Panc1 (cell line): ENCODE measurements at regions not wholly inside any gene's neighbourhood (a gene's known extent, or its start where the extent isn't known, plus 50 kb on each side); places are given as distances from the start of the nearest gene placed in this dataset.
"Not testable (repeated sequence)": the region's sequence is repeated elsewhere in the genome, so short reads cannot be mapped to it uniquely, and the experiment has no call there.

Experiments used
- ATAC-seq: fragments of 200-7000 bp; cut with Tn5 transposase; 2 replicates; pipeline ENCODE4 v1.9.1; 2020; ENCODE audit warnings: mild to moderate bottlenecking, moderate library complexity
- BruUV-seq: library from RNA; stranded (reverse); fragments of 400-500 nt; replicated peaks from 2 replicates; lab custom pipeline; 2021; lab: Mats Ljungman, UMichigan
- CTCF ChIA-PET: fragments of 300-600 bp; sonication (Branson Sonifier 250); formaldehyde crosslinking; loops from one replicate; lab custom pipeline; 2022; ENCODE audit warnings: antibody characterized with exemption; lab: Charles Lee
- POLR2A ChIA-PET: fragments of 300-600 bp; sonication (Branson Sonifier 250); formaldehyde crosslinking; loops from one replicate; lab custom pipeline; 2022; ENCODE audit warnings: antibody characterized with exemption; lab: Charles Lee
- DNase-seq: peaks from one replicate; pipeline ENCODE4 v3.0.0-alpha.2; 2010; ENCODE audit warnings: low read depth, low spot score
- H3K27ac ChIP-seq: 2 replicates; pipeline ENCODE4 v1.5.1; 2011; ENCODE audit warnings: mild to moderate bottlenecking, low read length, inconsistent platforms
- H3K27me3 ChIP-seq: fragments of 200-500 bp; sonication (Bioruptor generic); 2 replicates; pipeline ENCODE4 v1.6.0; 2014; ENCODE audit warnings: low read length, inconsistent platforms; ENCODE audit not compliant: control insufficient read depth, insufficient read depth
- H3K36me3 ChIP-seq: fragments of 200-500 bp; sonication (Bioruptor generic); 2 replicates; pipeline ENCODE4 v1.5.1; 2014; ENCODE audit warnings: inconsistent platforms, mild to moderate bottlenecking, low read length, moderate library complexity; ENCODE audit not compliant: control insufficient read depth, insufficient read depth
- H3K4me1 ChIP-seq: 2 replicates; pipeline ENCODE4 v1.5.1; 2011; ENCODE audit warnings: inconsistent platforms, mild to moderate bottlenecking, low read length, moderate library complexity; ENCODE audit not compliant: control insufficient read depth, insufficient read depth
- H3K4me3 ChIP-seq, 2 experiments: 2 replicates each; pipeline ENCODE4 v1.5.1; 2011 to 2012; ENCODE audit warnings: low read depth in 2 of 2, low read length in 2 of 2, mild to moderate bottlenecking in 2 of 2, inconsistent platforms in 1 of 2, moderate library complexity in 1 of 2
- H3K9me3 ChIP-seq: fragments of 200-500 bp; sonication (Bioruptor generic); 2 replicates; pipeline ENCODE4 v1.5.1; 2014; ENCODE audit warnings: low read depth, mild to moderate bottlenecking, inconsistent platforms, low read length, moderate library complexity; ENCODE audit not compliant: control insufficient read depth, insufficient read depth
- POLR2AphosphoS5 ChIP-seq: IDR thresholded peaks from 2 replicates; pipeline ENCODE4 v1.6.1; 2012; ENCODE audit warnings: mild to moderate bottlenecking, low read depth, low read length, moderate library complexity
- SIN3A ChIP-seq: IDR thresholded peaks from 2 replicates; pipeline ENCODE4 v1.6.1; 2012; ENCODE audit warnings: low read depth, mild to moderate bottlenecking, low read length, moderate library complexity, borderline replicate concordance; ENCODE audit not compliant: insufficient read depth
- TCF7L2 ChIP-seq: IDR thresholded peaks from 2 replicates; pipeline ENCODE4 v1.6.1; 2011; ENCODE audit warnings: mild to moderate bottlenecking, low read depth, low read length, inconsistent platforms
- in situ Hi-C: cut with HindIII; loops from 2 replicates; pipeline ENCODE4 v1.10.0; 2016; ENCODE audit warnings: low sequenced_read_pairs, low pct_unique_long_range_greater_than_20kb
- intact Hi-C: fragments of 100-400 bp; cut with micrococcal nuclease; formaldehyde crosslinking; loops from one replicate; pipeline ENCODE4 v1.10.0; 2022; ENCODE audit not compliant: unreplicated experiment
- TF ChIP-seq, protein P1 (sequence below): fragments of 450-650 bp; IDR thresholded peaks from 2 replicates; pipeline ENCODE4 v1.5.1; 2017; ENCODE audit warnings: mild to moderate bottlenecking
- TF ChIP-seq, protein P2 (sequence below), 2 experiments: IDR thresholded peaks; 2 replicates each; pipeline ENCODE4 v1.6.1; 2011 to 2012; ENCODE audit warnings: low read depth in 2 of 2, control low read depth in 1 of 2, low read length in 1 of 2, mild to moderate bottlenecking in 1 of 2, moderate library complexity in 1 of 2; ENCODE audit not compliant: insufficient read depth in 1 of 2

DNA sequence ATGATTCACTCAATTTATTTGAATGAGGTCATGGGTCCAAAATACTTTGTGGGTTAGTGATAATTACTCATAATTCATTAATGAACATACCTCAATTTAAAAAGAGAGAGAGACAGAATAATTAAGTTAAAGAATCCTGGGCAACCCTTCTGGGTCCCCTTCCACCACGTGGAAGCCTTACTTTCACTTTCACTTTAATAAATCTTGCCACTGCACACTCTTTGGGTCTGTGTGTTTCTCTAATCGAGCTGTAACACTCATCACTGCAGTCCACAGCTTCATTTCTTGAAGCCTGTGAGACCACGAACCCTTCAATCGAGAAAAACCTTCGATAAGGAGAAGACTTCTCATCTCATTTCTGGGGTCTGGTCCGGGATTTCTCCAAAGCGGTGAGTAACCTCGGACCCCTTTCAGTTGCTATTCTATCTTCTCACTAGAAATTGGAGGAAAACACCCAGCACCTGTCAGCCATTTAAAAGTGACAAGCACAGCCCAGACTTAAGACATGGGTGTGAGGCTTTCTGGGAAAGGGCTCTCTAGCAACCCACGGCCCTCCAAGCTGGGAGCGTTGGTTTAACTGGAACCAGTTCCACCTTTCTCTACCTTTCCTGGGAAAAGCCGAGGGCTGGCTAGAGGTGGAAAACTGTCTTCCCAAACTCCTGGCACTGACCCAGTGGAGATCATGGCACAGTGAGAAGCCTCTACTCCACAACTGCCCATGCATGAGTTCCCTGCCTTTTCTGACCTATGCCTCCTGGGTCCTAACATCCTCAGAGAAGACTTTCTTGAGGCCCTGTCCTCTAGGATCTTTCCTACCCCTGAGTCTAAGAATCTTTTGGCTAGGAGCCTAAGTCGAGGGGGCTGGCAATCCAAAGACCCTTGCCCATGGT lies 148.8 kb upstream of the ATF7IP start:
- peak overlapping the region in 1 of 2 experiments; percentile 18; a peak in 1 of 4 replicates for H3K4me3 ChIP-seq
- ChIA-PET CTCF (no interaction called here), POLR2A (no interaction called here)
- no peaks in the 10 kb centered on the region for H3K9me3 ChIP-seq
- H3K4me1 ChIP-seq = no peaks in the 10 kb centered on the region
- H3K36me3 ChIP-seq = no peaks in the 10 kb centered on the region
- no peaks in the 10 kb centered on the region for H3K27me3 ChIP-seq
- DNase-seq = no peak
- intact Hi-C loops = no loop called here
- BruUV-seq = no TSS peak
- peak overlapping the region; percentile 54; the same call in 1 of the 2 replicates for H3K27ac ChIP-seq
- in situ Hi-C loops = no loop called here
- no peak for ATAC-seq
- no peak for TF ChIP-seq POLR2AphosphoS5
- TF ChIP-seq, protein P1, sequence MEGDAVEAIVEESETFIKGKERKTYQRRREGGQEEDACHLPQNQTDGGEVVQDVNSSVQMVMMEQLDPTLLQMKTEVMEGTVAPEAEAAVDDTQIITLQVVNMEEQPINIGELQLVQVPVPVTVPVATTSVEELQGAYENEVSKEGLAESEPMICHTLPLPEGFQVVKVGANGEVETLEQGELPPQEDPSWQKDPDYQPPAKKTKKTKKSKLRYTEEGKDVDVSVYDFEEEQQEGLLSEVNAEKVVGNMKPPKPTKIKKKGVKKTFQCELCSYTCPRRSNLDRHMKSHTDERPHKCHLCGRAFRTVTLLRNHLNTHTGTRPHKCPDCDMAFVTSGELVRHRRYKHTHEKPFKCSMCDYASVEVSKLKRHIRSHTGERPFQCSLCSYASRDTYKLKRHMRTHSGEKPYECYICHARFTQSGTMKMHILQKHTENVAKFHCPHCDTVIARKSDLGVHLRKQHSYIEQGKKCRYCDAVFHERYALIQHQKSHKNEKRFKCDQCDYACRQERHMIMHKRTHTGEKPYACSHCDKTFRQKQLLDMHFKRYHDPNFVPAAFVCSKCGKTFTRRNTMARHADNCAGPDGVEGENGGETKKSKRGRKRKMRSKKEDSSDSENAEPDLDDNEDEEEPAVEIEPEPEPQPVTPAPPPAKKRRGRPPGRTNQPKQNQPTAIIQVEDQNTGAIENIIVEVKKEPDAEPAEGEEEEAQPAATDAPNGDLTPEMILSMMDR = no peak
- TF ChIP-seq, protein P2, sequence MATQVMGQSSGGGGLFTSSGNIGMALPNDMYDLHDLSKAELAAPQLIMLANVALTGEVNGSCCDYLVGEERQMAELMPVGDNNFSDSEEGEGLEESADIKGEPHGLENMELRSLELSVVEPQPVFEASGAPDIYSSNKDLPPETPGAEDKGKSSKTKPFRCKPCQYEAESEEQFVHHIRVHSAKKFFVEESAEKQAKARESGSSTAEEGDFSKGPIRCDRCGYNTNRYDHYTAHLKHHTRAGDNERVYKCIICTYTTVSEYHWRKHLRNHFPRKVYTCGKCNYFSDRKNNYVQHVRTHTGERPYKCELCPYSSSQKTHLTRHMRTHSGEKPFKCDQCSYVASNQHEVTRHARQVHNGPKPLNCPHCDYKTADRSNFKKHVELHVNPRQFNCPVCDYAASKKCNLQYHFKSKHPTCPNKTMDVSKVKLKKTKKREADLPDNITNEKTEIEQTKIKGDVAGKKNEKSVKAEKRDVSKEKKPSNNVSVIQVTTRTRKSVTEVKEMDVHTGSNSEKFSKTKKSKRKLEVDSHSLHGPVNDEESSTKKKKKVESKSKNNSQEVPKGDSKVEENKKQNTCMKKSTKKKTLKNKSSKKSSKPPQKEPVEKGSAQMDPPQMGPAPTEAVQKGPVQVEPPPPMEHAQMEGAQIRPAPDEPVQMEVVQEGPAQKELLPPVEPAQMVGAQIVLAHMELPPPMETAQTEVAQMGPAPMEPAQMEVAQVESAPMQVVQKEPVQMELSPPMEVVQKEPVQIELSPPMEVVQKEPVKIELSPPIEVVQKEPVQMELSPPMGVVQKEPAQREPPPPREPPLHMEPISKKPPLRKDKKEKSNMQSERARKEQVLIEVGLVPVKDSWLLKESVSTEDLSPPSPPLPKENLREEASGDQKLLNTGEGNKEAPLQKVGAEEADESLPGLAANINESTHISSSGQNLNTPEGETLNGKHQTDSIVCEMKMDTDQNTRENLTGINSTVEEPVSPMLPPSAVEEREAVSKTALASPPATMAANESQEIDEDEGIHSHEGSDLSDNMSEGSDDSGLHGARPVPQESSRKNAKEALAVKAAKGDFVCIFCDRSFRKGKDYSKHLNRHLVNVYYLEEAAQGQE (IDR thresholded peaks at IDR 0.05; ENCODE audit: insufficient read depth in 1 of 2, low read depth in 2 of 2, low read length in 1 of 2) = no peak
- no peak for TF ChIP-seq TCF7L2
- TF ChIP-seq SIN3A = no peak

DNA sequence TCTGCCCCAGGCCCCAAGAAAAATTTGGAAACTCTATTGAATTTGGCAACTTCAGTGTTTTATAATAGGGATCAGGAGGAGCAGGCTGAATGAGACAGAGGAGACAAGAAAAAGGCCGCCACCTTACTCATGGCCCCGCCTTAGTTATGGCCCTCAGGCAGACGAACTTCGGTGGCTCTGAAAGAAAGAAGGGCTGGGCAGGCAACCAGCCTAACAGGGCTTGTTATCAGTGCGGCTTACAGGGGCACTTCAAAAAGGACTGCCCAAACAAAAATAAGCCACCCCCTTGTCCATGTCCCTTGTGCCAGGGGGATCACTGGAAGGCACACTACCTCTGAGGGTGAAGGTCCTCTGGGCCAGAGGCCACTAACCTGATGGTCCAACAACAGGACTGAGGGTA lies 146.3 kb upstream of the ATF7IP start:
- intact Hi-C loops (no loop called here), in situ Hi-C loops (no loop called here)
- no peak overlapping the region for H3K27ac ChIP-seq
- no peaks in the 10 kb centered on the region for H3K36me3 ChIP-seq
- DNase-seq (no peak), ATAC-seq (no peak)
- H3K4me3 ChIP-seq = no peak overlapping the region
- no TSS peak for BruUV-seq
- TF ChIP-seq, protein P2 (IDR thresholded peaks at IDR 0.05; ENCODE audit: insufficient read depth in 1 of 2, low read depth in 2 of 2, low read length in 1 of 2) = no peak
- no peak for TF ChIP-seq TCF7L2
- TF ChIP-seq, protein P1 = no peak
- TF ChIP-seq SIN3A = no peak
- no peak for TF ChIP-seq POLR2AphosphoS5
- ChIA-PET POLR2A (no interaction called here), CTCF (no interaction called here)
- H3K4me1 ChIP-seq = no peaks in the 10 kb centered on the region
- no peaks in the 10 kb centered on the region for H3K27me3 ChIP-seq
- no peaks in the 10 kb centered on the region for H3K9me3 ChIP-seq

DNA sequence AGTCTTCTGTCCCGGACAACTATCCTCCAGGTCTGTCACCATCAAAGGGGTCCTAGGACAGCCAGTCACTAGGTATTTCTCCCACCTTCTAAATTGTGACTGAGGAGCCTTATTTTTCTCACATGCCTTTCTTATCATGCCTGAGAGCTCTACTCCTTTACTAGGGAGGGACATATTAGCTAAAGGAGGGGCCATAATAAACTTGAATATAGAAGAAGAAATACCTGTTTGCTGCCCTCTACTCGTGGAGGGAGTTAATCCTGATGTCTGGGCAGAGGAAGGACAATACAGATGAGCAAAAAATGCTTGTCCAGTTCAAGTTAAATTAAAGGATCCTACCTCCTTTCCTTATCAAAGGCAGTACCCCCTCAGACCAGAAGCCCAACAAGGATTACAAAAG lies 145.8 kb upstream of the ATF7IP start:
- H3K4me3 ChIP-seq, DNase-seq, BruUV-seq, H3K36me3 ChIP-seq, POLR2A ChIA-PET, ATAC-seq, H3K9me3 ChIP-seq, intact Hi-C loops, CTCF ChIA-PET, H3K4me1 ChIP-seq, in situ Hi-C loops, H3K27ac ChIP-seq, H3K27me3 ChIP-seq: not testable (repeated sequence)
